Uterus (tissue), 3 donors: ENCODE measurements at regions not wholly inside any gene's neighbourhood (a gene's known extent, or its start where the extent isn't known, plus 50 kb on each side); places are given as distances from the start of the nearest gene placed in this dataset.

Source experiments
- DNase-seq, 2 donors: peaks; one replicate each; pipeline ENCODE4 v3.0.0-alpha.2; 2019 to 2020
- H3K27ac ChIP-seq, 2 donors: fragments of 200-600 bp; sonication (generic); 1 replicate in 1 of 2; 2 replicates in 1 of 2; pipeline ENCODE4 v1.5.1; 2016 to 2018
- H3K27me3 ChIP-seq, 2 donors: fragments of 200-600 bp; sonication (generic); one replicate each; pipeline ENCODE4 v1.5.1; 2018 to 2019; ENCODE audit warnings: control low read depth in 1 of 2
- H3K36me3 ChIP-seq, 2 donors: fragments of 200-600 bp; sonication (generic); one replicate each; pipeline ENCODE4 v1.5.1; 2019; ENCODE audit warnings: control low read depth in 1 of 2
- H3K4me1 ChIP-seq, 2 donors: fragments of 200-600 bp; sonication (generic); one replicate each; pipeline ENCODE4 v1.5.1; 2018 to 2019; ENCODE audit warnings: control low read depth in 1 of 2
- H3K4me3 ChIP-seq, 2 donors: fragments of 200-600 bp; sonication (generic); 1 replicate in 1 of 2; 2 replicates in 1 of 2; pipeline ENCODE4 v1.5.1; 2018 to 2019; ENCODE audit warnings: mild to moderate bottlenecking in 1 of 2
- H3K9me3 ChIP-seq, 2 donors: fragments of 200-600 bp; sonication (generic); one replicate each; pipeline ENCODE4 v1.5.1; 2019; ENCODE audit warnings: control low read depth in 1 of 2
- POLR2A ChIP-seq, 2 donors: fragments of 450-650 bp; IDR thresholded peaks; one replicate each; pipeline ENCODE4 v1.6.1; 2016; ENCODE audit warnings: antibody characterized with exemption in 2 of 2, mild to moderate bottlenecking in 1 of 2, moderate library complexity in 1 of 2
- intact Hi-C: fragments of 100-400 bp; cut with DNase I; formaldehyde crosslinking; loops from one replicate; pipeline ENCODE4 v1.15.1; 2023; ENCODE audit warnings: low total_unique reads
- TF ChIP-seq, protein P1 (sequence below), 4 experiments: fragments of 200-600 bp in 2 of 4; fragments of 450-650 bp in 2 of 4; sonication (generic) in 2 of 4; IDR thresholded peaks; one replicate each; pipeline ENCODE4 v1.5.1; 2016 to 2019; ENCODE audit warnings: antibody characterized with exemption in 4 of 4, mild to moderate bottlenecking in 2 of 4, moderate library complexity in 1 of 4
- donor health status: DM: yes; HTN: yes; CAD: no.

DNA sequence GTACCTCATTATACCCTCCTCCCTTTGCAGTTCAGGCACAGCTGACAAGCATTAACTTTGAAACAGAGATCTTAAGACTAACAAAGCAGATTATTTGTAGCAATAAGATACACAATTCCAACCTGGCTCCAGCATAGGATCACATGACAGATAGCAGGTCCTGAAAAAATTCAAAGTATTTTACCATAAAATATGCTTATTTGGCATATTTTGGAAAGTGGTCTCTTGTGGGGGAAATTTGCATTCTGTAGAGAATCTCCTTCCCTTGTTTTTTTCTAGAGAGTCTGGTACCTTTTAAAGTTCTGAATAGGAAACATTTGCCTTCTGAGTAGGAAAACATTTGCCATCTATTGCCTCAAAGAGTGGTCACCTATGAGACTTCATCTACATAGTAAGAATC lies 212.8 kb upstream of the SH3BP4 start:
- Histone ChIP-seq H3K27ac (no peak overlapping the region), H3K4me3 (no peak overlapping the region), H3K9me3 (no peaks in the 10 kb centered on the region), H3K36me3 (no peaks in the 10 kb centered on the region), H3K27me3 (no peaks in the 10 kb centered on the region), H3K4me1 (no peaks in the 10 kb centered on the region)
- no peak for DNase-seq
- no peak for TF ChIP-seq POLR2A (IDR thresholded peaks at IDR 0.05)
- TF ChIP-seq, protein P1, sequence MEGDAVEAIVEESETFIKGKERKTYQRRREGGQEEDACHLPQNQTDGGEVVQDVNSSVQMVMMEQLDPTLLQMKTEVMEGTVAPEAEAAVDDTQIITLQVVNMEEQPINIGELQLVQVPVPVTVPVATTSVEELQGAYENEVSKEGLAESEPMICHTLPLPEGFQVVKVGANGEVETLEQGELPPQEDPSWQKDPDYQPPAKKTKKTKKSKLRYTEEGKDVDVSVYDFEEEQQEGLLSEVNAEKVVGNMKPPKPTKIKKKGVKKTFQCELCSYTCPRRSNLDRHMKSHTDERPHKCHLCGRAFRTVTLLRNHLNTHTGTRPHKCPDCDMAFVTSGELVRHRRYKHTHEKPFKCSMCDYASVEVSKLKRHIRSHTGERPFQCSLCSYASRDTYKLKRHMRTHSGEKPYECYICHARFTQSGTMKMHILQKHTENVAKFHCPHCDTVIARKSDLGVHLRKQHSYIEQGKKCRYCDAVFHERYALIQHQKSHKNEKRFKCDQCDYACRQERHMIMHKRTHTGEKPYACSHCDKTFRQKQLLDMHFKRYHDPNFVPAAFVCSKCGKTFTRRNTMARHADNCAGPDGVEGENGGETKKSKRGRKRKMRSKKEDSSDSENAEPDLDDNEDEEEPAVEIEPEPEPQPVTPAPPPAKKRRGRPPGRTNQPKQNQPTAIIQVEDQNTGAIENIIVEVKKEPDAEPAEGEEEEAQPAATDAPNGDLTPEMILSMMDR (IDR thresholded peaks at IDR 0.05): no peak
- intact Hi-C loops: no loop called here

DNA sequence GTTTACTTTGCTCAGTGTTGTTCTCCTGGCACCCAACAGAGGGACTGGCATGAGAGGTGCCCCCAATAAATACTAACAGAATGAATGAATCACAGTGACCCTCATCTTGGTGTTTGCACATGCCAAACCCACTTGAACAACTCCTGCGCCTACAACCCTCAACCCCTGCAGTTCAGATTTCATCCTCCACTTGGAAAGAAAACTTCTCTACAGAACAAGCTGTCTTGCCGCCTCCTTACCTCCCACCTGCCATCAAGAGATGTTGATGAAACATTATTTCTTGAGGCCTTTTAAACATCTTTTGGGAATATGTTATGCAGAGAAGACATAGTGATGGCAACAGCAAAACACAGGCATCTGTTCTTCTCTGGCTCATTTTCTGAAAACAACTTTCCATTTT lies 216.0 kb upstream of the SH3BP4 start:
- no peaks in the 10 kb centered on the region for H3K36me3 ChIP-seq
- TF ChIP-seq POLR2A (IDR thresholded peaks at IDR 0.05): no peak
- TF ChIP-seq, protein P1 (IDR thresholded peaks at IDR 0.05): no peak
- no peaks in the 10 kb centered on the region for H3K9me3 ChIP-seq
- H3K4me1 ChIP-seq: no peaks in the 10 kb centered on the region
- H3K27ac ChIP-seq: no peak overlapping the region
- no peak for DNase-seq
- no peak overlapping the region for H3K4me3 ChIP-seq
- H3K27me3 ChIP-seq: no peaks in the 10 kb centered on the region
- intact Hi-C loops: no loop called here

DNA sequence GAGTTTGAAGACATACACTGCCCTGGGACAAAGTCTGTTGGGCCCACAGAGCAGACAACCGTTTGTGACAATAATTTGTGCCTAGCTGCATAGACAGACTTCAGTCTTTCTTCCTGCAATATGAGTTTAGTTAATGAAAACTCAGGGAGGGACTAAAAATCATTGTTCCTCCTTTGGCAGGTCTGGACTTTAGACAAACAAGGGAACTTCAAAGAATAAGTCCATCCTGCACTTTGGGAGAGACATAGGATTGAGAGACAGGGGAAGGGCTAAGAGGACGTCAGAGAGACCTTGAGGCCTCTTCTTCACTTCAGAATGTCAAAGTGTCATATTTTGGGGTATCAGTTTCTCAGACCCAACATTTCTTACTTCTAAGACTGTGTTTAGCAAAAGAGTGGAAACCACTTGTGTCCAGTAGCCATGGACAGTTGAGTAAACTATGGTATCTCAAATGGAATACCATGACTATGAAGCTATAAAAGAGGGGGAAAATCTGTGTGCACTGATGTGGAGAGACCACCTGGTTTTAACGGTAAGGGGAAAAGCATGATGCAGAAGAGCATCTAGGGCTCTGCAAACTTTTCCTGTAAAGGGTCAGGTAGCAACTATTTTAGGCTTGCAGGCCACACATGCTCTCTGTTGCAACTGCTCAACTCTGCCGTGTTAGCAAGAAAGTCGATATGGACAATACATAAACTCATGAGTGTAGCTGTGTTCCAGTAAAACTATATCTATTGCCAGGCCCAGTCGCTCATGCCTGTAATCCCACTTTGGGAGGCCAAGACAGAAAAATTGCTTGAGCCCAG lies 217.8 kb upstream of the SH3BP4 start:
- H3K36me3 ChIP-seq: no peaks in the 10 kb centered on the region
- DNase-seq: no peak
- intact Hi-C loops: no loop called here
- H3K27ac ChIP-seq: no peak overlapping the region
- H3K4me3 ChIP-seq: no peak overlapping the region
- H3K27me3 ChIP-seq: no peaks in the 10 kb centered on the region
- TF ChIP-seq, protein P1 (IDR thresholded peaks at IDR 0.05): no peak
- TF ChIP-seq POLR2A (IDR thresholded peaks at IDR 0.05): no peak
- H3K4me1 ChIP-seq: no peaks in the 10 kb centered on the region
- no peaks in the 10 kb centered on the region for H3K9me3 ChIP-seq

DNA sequence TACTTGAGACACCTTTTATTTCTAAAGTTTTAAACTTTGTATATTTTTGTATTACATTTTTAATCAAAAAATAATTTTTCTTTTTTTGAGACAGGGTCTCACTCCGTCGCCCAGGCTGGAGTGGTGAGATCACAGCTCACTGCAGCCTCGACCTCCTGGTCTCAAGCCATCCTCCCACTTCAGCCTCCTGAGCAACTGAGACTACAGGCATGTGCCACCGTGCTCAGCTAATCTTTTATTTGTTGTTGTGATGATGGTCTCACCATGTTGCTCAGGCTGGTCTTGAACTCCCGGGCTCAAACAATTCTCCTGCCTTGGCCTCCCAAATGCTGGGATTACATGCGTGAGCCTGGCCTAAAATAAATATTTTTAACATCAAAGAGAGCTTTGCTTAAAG lies 218.7 kb upstream of the SH3BP4 start:
- DNase-seq: no peak
- Histone ChIP-seq H3K27ac (no peak overlapping the region), H3K4me3 (no peak overlapping the region), H3K4me1 (no peaks in the 10 kb centered on the region), H3K9me3 (no peaks in the 10 kb centered on the region), H3K36me3 (no peaks in the 10 kb centered on the region), H3K27me3 (no peaks in the 10 kb centered on the region)
- TF ChIP-seq, protein P1 (IDR thresholded peaks at IDR 0.05): no peak
- no peak for TF ChIP-seq POLR2A (IDR thresholded peaks at IDR 0.05)
- intact Hi-C loops: no loop called here

DNA sequence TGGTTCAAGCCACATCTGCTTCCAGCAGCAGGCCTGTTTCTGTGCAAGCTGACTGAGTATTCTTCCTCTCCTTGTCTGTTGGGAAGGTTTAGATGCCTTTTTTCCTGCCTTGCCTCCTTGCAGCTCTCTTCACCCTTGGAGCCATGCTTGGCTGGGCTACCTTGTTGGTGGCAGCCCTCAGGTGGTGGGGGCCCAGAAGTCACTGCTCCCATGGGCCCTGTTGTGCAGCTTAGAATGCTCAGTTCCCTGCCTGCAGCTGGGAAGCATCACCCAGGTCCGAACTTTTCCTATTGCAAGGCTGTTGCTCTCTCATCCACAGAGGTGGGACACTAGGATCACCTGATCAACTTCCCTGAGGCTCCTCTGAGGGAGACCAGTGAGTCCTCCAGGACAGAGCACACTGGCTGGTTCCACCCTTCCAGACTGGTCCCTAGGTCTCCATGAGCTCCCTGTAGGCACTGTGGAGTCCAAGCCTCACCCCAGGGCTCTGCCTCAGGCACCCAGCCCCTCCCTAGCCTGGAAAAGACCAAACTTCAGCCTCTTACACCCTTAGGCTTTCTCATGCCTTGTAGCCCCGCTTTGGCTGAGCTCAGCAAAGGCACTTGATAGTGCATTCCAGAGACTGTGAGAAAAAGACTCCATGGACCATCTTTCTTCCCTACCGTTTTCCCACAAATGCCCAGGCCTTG lies 219.3 kb upstream of the SH3BP4 start:
- Histone ChIP-seq H3K4me1 (no peaks in the 10 kb centered on the region), H3K27ac (no peak overlapping the region), H3K9me3 (no peaks in the 10 kb centered on the region), H3K27me3 (no peaks in the 10 kb centered on the region), H3K36me3 (no peaks in the 10 kb centered on the region), H3K4me3 (no peak overlapping the region)
- intact Hi-C loops: no loop called here
- no peak for DNase-seq
- TF ChIP-seq, protein P1 (IDR thresholded peaks at IDR 0.05): no peak
- TF ChIP-seq POLR2A (IDR thresholded peaks at IDR 0.05): no peak
